GM21447 (cell line): ENCODE measurements at regions not wholly inside any gene's neighbourhood (a gene's known extent, or its start where the extent isn't known, plus 50 kb on each side); places are given as distances from the start of the nearest gene placed in this dataset.
A peak's percentile ranks its signal among the peaks of the same experiment; 100 is the strongest.
"Not testable (repeated sequence)": the region's sequence is repeated elsewhere in the genome, so short reads cannot be mapped to it uniquely, and the experiment has no call there.

Source experiments
- ATAC-seq: cut with Tn5 transposase; IDR thresholded peaks from one replicate; pipeline ENCODE4 v1.9.1; 2021; ENCODE audit not compliant: unreplicated experiment

DNA sequence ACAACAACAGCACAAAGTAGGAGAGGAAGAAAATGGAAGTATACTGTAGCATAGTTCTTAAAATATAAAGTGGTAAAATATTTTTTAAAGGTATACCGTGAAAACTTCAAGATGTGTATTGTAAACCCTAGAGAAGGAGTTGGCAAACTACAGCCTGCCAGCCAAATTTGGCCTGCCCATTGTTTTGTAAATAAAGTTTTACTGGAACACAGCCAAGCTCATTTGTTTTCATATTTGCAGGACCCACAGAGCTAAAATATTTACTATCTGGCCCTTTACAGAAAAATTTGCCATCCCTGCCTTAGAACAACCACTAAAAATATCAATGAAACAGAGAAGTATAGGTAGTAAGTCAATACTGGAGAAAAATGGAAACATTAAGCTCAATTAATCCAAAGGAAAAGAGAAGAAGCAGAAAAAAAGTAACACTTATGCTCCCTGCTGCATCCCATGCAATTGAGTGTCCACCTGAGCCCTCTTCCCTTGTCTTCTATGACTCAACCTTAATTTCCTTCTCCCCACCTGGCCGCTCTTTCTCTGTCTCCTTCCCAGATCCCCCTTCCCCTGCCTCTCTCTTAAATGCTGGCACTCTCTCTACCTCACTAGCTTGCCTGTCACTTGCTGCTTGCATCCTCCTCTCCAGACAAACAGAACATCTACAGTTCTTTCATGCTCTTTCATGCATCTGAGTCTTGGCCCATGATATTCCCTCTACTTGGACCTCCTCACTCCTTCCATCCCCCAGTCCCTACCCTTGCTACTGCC lies 50.6 kb upstream of the FER start:
- no peak for ATAC-seq

DNA sequence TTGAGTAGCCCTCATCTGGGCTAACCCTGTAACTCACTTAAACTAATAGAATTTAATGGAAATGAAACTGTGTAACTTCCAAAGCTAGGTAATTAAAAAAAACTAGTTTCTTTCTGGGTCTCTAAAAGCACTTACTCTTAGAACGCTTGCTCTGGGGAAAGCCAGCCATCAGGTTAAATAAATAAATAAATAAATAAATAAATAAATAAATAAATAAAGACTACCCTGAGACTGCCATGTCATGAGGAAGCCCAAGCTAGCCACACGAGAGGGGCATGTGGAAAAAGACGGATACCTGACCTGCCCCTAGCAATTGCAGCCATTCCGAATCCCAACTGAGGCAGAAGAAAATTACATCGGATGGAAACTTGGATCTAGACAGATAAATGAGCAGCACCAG lies 51.3 kb upstream of the FER start:
- ATAC-seq = no peak

DNA sequence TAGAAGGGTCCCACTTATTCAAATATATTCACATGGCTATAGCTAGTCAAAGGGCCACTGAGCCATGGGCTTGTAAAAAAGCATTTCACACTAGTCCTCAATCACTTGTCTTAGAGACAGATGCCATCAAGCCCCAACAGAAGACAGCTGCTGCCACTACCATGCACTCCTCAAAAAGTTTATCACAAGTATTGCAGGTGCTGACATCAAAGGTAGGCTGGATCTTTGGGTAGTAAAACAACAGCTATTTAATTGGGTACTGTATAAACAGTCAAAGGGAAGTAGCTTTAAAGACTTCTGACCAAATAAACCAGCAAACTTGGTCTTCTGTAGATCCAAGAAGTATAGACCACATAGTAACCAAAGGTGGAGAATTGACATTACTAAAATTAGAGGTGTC lies 59.2 kb upstream of the FER start:
- no peak for ATAC-seq

DNA sequence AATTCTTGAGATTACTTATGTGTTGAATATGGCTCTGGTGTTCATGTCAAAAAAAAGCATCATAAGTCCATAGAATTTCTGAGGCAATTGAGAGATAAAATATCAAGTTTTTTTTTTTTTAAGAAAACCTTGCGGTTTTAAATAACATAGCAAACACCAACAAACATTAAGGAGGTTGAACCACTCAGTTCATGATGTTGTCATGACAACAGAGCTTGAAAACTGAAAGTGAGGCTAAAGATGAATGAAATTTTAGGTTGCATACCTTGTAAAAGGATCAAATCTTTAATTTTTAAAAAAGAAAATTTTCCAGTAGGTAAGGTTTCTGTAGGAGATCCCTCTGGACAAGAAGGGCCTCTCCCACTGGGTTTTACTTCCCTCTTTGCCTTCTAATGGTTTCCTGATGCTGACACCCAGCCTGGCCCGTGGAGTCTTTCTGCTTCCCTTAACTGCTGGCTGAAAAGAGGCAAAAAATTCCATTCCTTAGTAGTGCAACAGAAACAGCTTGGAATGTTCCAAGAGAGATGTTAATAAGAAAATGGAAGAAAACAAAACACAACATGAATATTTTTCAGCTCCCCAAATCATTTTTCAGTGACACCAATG lies 60.0 kb upstream of the FER start:
- ATAC-seq = peak; percentile 71

DNA sequence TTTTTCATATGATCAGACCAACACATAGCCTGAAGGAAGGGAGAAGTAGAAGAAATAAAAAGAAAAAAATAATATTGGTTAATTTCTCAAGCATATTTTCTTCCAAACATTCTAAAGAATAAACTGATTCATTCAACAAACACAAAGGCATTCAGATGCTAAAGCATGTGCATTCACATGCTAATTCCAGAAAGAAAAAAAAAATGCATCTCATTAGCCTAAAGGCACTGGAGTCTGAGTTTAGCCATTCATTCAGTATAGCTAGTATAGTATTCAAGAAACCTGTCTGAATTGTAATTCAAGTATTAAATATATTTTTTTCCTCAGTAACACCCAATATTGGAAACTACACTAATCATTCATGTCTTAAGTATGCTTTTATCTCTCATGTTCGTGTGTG lies 61.0 kb upstream of the FER start:
- no peak for ATAC-seq

DNA sequence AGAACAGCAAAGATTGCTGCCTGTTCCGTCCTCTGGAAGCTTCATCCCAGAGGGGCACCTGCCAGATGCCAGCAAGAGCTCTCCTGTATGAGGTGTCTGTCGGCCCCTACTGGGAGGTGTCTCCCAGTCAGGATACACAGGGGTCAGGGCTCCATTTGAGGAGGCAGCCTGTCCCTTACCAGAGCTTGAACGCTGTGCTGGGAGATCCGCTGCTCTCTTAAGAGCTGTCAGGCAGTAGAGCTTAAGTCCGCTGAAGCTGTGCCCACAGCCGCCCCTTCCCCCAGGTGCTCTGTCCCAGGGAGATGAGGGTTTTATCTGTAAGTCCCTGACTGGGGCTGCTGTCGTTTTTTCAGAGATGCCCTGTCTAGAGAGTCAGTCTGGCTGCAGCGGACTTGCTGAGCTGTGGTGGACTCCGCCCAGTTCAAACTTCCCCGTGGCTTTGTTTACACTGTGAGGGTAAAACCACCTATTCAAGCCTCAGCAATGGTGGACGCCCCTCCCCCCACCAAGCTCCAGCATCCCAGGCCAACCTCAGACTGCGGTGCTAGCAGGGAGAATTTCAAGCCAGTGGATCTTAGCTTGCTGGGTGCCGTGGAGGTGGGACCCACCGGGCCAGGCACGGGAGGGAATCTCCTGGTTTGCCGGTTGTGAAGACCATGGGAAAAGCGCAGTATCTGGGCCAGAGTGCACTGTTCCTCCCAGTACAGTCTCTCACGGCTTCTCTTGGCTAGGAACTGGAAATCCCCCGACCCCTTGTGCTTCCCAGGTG lies 62.1 kb upstream of the FER start:
- not testable (repeated sequence) for ATAC-seq

DNA sequence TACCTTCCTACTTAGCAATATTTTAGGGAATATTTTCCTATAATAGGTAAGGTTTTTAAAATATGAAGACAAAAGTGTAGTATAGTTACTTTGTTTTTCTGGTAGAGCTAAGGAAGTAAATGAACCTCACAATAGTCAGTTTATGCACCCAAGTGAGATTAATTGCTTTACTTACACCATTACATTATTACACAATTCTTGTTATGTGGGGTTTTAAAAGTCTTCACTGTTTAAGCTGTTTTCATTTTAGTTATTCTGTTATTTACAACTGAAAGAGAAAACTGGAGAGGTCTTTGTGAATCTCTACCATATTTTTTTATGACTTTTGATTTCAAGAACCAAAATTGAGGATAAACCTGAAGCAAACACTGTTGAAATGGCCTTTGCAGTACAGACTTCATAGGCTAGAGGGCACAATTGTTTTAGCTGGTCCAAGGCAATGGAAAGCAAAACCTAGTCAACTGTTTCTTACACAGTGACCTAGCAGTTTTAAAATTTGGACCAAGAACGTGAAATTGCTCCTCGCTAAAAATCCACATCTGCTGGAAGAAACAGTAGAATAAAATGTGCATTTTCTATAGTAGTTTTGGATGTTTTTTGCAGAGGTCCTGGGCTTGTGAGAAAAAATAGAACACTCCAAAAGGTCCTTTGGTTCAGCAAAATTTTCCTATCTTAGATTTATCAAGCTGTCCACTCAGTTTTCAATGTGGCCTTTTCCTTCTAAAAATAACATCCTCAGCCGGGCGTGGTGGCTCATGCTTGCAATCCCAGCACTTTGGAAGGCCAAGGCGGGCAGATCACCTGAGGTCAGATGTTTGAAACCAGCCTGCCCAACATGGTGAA lies 66.4 kb upstream of the FER start:
- peak; percentile 96 for ATAC-seq

DNA sequence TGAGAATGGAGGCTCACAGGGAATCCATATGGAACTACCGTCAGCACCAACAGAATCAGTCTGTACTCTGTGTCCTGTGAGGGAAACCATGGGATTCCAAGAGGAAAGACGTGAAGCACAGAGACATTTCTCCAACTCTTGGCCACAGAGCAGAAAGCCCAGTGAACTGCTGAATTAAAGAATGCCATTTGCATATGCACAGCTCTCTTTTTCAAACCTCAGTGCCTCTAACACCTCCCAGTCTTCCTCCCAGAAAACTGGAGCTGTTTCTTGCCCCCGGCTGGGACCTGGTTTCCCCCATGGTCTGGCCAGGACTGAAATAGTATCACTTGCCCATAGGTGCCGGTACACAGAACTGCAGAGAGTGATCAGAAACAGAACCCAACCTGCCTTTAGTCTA lies 69.6 kb upstream of the FER start:
- no peak for ATAC-seq

DNA sequence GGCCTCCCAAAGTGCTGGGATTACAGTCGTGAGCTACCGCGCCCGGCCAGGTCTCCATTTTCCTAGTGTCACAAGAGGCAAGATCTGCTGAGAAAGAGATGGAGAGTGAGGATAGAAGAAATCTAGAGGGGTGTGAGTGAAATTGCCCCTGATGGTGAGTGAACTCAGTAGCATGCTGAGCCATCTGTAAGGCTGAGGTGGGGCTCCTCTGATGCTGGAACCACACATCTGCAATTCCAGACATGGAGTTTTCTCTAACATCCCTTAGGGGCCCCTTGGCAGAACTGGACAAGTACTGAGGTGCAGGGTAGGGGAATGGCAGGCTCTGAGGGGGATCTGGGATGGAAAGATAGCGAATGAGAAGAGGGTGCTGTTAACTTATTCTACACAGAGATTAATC lies 72.0 kb upstream of the FER start:
- ATAC-seq = no peak

DNA sequence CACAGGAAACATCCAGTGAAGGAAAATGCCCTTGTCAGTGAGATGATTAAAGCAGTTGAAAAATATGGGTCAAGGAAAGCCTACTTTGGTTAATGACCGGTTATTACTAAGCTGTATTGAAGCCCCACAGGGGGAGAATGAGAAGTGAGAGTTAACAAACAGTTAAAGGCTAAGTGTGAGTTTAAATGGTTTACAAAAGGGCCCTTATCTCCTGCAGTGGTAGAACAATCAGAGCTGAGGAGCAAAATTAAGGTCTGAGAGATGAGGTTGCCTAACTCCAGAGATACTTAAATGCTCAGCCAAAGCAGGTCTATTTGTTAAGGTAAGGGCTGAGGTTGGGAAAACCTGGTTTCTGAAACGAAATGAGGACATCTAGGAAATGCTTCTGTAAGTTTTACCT lies 75.1 kb upstream of the FER start:
- no peak for ATAC-seq

DNA sequence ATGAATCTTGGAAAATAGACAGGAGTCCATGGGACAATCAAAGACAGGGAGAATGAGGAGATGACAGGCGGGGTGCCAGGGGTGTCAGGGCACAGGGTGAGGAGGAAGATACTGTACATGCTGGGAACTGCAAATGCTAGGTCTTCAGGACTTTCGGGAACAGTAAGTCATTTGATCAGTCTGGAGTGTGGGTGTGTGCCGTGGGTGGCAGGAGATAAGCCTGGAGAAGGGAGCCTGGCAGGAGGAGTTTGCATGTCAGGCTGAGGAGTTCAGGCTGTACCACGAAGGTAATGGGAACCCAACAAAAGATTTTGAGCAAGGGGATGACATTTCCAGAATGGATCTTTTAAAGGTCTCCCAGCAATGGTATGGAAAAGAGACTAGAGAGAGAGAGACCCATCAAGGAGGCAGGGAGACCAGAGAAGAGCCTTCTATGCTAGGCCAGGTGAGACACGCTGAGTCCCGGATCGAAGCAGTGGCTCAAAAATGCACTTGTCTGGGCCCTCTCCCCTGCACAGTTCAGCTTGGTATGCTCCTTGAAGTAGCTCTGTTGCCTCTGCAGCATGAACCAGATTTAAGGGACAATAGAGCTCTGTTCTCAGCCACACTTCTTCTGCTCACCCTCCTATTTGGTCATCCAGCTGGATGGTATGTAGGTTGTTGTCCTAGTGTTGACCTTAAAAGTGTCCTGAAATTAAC lies 77.0 kb upstream of the FER start:
- ATAC-seq = no peak

DNA sequence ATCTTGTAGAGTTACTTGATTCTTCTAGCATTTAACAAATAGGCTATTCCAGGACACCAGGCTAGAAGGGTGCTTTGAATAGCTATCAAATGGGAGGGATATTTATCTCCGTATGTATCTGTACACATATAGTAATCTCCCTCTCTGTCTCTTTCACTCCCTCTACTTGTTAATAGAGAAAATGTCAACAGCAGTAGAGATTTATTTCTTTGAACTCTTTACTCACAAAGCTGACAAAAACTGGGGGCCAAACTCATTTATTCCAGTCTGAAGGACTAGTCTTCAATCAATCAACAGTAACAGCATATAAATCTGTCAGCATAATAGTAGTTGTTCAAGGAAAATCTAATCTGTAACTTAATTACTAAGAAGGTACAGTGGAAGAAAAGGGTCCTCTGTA lies 78.2 kb upstream of the FER start:
- no peak for ATAC-seq

DNA sequence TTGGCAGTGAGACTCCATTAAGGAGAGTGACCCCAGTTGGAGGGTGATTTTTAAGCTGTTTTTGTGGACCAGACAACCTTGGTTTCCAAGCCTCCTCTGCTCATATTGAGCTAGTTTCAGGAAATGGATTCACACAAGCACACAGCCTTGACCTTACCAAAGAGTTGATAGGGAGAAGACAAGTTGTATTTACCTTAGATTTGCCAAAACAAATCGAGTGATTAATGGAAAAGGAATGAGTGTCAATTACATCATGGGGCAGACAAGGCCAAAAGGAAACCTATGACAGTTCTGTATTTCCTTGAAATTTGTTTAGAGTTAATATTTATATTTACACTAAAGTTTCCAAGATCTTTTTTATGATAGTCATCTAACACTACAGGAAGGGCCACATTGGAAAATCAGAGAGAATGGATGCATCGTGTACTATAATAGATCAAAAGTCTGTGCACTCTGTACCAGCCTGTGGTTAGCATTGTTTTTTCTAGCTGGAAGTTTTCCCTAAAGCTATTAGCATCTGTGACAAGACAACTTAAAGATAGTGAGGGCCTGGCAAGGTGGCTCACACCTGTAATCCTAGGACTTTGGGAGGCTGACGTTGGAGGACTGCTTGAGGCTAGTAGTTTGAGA lies 86.0 kb upstream of the FER start:
- no peak for ATAC-seq

DNA sequence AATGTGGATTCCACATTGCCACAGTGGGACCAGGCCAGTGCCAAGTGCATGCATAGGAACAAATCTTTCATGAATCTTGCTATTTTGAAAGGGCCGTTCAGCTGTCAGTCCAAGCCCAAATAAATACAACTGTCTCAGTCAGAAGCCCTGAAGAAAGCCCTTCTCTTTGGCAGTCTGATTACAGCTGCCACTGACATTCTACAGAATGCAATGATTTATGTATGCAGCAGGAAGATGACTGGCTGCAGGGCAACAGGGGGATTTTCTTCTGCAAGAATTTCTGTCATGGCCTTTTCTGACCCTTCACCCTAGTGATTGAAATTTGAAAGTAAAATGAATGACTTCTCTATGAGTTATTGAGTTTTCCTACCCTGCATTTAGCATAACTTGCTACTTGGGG lies 86.7 kb upstream of the FER start:
- no peak for ATAC-seq

DNA sequence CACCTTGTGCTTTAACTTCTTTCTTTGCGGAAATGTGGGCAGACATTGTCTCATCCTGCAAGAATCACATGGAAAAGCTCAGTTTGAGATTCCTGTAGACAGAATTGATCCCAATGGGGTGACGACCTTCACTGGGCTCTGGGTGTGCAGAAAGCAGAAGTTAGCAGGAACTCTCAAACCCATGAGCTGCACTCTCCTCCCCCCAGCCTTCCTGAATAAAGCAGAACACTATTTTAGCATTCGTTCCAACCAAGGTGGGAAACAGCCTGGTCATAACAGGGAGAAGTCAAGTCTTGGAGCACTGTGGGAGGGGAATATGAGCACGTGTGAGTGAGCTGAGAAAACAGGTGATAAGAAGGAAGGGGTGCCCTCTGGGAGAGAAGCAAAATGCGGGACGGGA lies 87.4 kb upstream of the FER start:
- ATAC-seq = no peak

DNA sequence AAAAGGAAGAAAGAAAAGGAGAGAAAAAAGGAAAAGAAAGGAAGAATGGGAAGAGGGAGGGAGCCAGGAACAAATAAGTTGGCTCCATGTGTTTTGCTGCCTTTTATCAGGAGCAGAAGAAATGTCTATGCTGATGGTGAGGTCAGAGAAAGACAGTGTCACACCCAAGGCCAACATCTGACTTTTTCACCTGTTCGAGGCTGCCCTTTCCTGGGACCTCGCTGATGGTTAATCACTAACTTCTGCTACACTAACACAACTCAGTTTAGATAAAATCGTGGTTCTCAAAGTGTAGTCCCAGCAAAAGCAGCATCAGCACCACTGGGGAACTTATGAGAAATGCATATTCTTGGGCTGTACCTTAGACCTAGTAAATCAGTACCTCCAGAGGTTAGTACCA lies 88.2 kb upstream of the FER start:
- ATAC-seq = no peak

DNA sequence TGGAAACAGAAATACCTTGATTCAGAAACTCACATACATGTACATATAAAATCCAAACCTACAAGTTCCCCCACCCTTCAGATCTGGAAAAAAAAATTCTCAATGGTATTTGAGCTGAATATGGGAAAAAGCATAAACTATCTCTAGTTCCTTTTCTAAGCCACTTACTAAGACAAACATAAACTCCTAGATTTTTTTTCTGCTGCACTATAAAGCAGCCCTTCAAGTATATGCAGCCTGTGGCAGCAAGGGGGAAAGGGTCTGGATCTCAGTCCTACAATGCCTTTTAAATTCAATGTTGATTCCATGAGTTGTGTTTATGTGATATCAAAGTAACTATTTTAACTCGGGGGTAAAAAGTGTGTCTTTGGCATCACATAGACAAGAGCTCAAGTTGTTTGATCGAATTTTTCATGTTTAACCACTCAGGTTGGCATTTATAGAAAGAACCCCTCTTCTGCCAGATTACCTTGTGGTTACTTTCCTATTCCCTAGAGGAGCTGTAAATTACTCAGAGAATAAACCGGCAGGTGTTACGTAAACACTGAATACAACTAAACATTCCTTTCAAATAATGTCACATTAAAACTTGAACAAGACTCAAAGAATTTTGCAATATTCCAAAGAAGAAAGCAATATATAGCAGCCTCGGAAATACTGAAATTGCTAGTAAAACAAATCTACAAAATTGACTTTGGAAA lies 91.8 kb upstream of the FER start:
- ATAC-seq = no peak

DNA sequence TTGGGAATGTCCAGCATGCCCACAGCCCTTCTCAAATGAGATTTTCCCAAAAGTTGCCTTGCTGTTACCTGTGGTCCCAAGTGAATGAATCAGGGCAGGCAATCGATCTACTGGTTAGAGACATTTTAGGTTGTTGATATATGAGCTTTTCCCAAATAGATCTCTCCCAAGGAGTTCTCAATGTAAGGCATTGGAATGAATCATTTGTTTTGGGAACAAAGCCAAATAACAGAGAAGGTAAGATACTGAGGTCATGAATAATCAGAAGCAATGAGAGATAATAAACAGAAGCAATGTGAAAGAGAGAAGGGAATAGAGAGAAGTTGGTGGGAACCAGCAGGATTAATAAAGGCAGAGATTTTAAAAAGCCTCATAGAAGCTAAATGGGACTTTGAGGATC lies 93.6 kb upstream of the FER start:
- no peak for ATAC-seq

DNA sequence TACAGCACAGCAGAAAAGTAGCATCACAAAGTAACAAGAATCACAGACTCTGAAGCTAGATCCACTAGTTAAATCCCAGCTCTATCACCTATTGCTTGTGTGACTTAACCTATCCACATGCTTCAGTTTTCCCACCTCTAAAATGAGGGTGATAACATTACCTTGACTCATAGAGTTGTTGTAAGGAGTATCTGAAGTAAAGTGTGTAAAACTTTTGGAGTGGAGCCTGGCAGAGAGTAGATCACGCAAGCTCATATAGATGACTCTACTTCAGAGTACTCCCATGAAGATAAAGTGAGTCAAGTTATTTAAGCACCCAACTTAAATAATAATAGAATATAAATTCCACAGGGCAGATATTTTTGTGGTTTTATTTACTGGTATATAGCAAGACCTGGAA lies 94.5 kb upstream of the FER start:
- no peak for ATAC-seq

DNA sequence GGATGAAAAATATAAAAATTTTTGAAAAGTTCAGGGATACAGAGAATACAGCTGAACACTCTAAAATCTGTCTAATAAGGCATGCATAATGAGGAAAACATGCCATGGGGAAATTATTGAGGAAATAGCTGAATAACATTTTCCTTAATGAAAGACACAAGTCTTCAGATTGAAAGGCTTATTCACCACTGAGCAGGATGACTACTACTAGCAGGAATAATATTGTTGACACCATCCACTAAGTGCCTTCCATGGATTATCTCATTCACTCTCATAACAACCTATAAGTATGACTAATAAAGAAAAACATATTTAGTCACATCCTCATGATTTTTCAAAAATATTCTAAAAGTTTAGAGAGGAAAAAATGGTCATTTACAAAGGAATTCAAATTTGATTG lies 96.7 kb upstream of the FER start:
- no peak for ATAC-seq
